AG10803 (cell line): ENCODE measurements at regions not wholly inside any gene's neighbourhood (a gene's known extent, or its start where the extent isn't known, plus 50 kb on each side); places are given as distances from the start of the nearest gene placed in this dataset.

Experiments used
- DNase-seq: peaks from one replicate; pipeline ENCODE4 v3.0.0; 2010; ENCODE audit warnings: low read depth
- H3K4me3 ChIP-seq: 2 replicates; pipeline ENCODE4 v1.5.1; 2011; ENCODE audit warnings: mild to moderate bottlenecking, low read length, control low read depth
- CTCF ChIP-seq: conservative IDR thresholded peaks from 2 replicates; pipeline ENCODE4 v1.5.1; 2011; ENCODE audit warnings: mild to moderate bottlenecking, low read length, control low read depth, inconsistent platforms

- no peak for DNase-seq
- H3K4me3 ChIP-seq, result no peak overlapping the region
- TF ChIP-seq CTCF, result no peak
Measured at GRCh38 chr6:18335948-18336347, 51.2 kb upstream of the RNF144B start.

- no peak for TF ChIP-seq CTCF
Measured at GRCh38 chr6:18334251-18334650, 52.9 kb upstream of the RNF144B start.

GRCh38 chr6:18330548-18331081 lies 56.5 kb upstream of the RNF144B start:
- H3K4me3 ChIP-seq, result no peak overlapping the region
- no peak for DNase-seq
- no peak for TF ChIP-seq CTCF

More at GRCh38 chr6:18334251-18334650, 52.9 kb upstream of the RNF144B start:
- no peak overlapping the region for H3K4me3 ChIP-seq
- DNase-seq, result no peak

- DNase-seq, result no peak
- no peak for TF ChIP-seq CTCF
- no peak overlapping the region for H3K4me3 ChIP-seq
Measured at GRCh38 chr6:18329776-18330175, 57.4 kb upstream of the RNF144B start.

GRCh38 chr6:18328540-18328939 lies 58.6 kb upstream of the RNF144B start:
- H3K4me3 ChIP-seq, result no peak overlapping the region
- no peak for DNase-seq
- no peak for TF ChIP-seq CTCF

- DNase-seq, result no peak
- no peak for TF ChIP-seq CTCF
- H3K4me3 ChIP-seq, result no peak overlapping the region
Measured at GRCh38 chr6:18328070-18328469, 59.1 kb upstream of the RNF144B start.

- TF ChIP-seq CTCF, result no peak
- DNase-seq, result no peak
- no peak overlapping the region for H3K4me3 ChIP-seq
Measured at GRCh38 chr6:18327626-18328025, 59.5 kb upstream of the RNF144B start.
